ENCODE measurements at regions not wholly inside any gene's neighbourhood (a gene's known extent, or its start where the extent isn't known, plus 50 kb on each side); places are given as distances from the start of the nearest gene placed in this dataset.

GRCh38 chr22:44406341-44407170 is 91.5 kb downstream of the RTL6 start:
- Histone ChIP-seq H3K27me3 (no peaks in the 10 kb centered on the region), H3K36me3 (no peaks in the 10 kb centered on the region), H3K4me1 (no peaks in the 10 kb centered on the region), H3K4me3 (no peak overlapping the region), H3K27ac (no peak overlapping the region), H3K9me3 (no peaks in the 10 kb centered on the region)
- intact Hi-C loops (cut with DNase I), result no loop called here
- TF ChIP-seq CTCF (IDR thresholded peaks at IDR 0.05), result no peak
- DNase-seq (ENCODE audit: low spot score in 2 of 2), result no peak

- no peak for TF ChIP-seq CTCF (IDR thresholded peaks at IDR 0.05)
- no peak overlapping the region for H3K27ac ChIP-seq
- no peaks in the 10 kb centered on the region for H3K36me3 ChIP-seq
- intact Hi-C loops (cut with DNase I), result no loop called here
- no peaks in the 10 kb centered on the region for H3K4me1 ChIP-seq
- H3K9me3 ChIP-seq, result no peaks in the 10 kb centered on the region
- no peak overlapping the region for H3K4me3 ChIP-seq
- DNase-seq (ENCODE audit: low spot score in 2 of 2), result no peak
- no peaks in the 10 kb centered on the region for H3K27me3 ChIP-seq
Observed at GRCh38 chr22:44405661-44406060, 92.4 kb downstream of the RTL6 start.

DNA sequence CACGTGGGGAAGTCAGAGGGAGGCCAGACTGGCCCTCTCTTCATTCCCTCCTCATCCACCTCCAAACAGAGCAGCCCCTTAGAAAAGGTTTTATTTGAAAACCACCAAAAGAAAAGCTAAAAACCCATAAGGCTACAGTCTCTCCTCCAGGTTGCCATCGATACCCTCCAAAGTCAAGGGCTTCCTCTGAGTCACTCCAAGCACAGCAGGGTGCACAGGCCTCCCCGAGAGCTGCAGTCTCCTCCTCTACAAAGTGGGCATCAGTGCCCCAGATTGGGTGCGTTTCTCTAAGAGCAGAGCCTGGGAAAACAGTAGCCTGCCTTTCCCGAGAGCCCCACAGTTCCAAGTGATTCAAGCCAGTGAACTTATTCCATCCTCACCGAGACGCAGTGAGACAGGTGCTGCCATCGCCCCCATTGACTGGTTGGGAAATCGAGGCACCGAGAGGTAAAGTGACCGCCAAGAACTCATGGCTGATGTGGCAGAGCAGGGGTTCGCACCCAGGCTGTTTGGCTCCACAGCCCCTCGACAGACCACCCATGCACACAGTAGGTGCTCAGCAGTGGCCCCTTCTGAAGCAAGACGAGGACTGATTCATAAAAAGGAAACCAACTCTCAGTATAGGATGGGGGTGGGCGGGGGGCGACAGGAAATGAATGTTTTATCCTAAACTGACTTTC is 91.7 kb upstream of the SHISAL1 start:
- Histone ChIP-seq H3K36me3 (no peaks in the 10 kb centered on the region), H3K4me3 (no peak overlapping the region), H3K9me3 (no peaks in the 10 kb centered on the region), H3K27me3 (no peaks in the 10 kb centered on the region), H3K27ac (no peak overlapping the region), H3K4me1 (no peaks in the 10 kb centered on the region)
- intact Hi-C loops (cut with DNase I), result no loop called here
- TF ChIP-seq CTCF (IDR thresholded peaks at IDR 0.05), result no peak
- DNase-seq (ENCODE audit: low spot score in 2 of 2), result no peak

- no peaks in the 10 kb centered on the region for H3K36me3 ChIP-seq
- no peaks in the 10 kb centered on the region for H3K4me1 ChIP-seq
- no peaks in the 10 kb centered on the region for H3K9me3 ChIP-seq
- DNase-seq (ENCODE audit: low spot score in 2 of 2), result no peak
- no peaks in the 10 kb centered on the region for H3K27me3 ChIP-seq
- no peak overlapping the region for H3K27ac ChIP-seq
- no peak overlapping the region for H3K4me3 ChIP-seq
- intact Hi-C loops (cut with DNase I), result no loop called here
- no peak for TF ChIP-seq CTCF (IDR thresholded peaks at IDR 0.05)
Observed at GRCh38 chr22:44403602-44404329, 91.0 kb upstream of the SHISAL1 start.

- H3K4me1 ChIP-seq, result no peaks in the 10 kb centered on the region
- no peak overlapping the region for H3K4me3 ChIP-seq
- DNase-seq (ENCODE audit: low spot score in 2 of 2), result peak in 1 of 2 donors; percentile 54
- H3K9me3 ChIP-seq, result no peaks in the 10 kb centered on the region
- intact Hi-C loops (cut with DNase I), result no loop called here
- H3K27ac ChIP-seq, result no peak overlapping the region
- H3K27me3 ChIP-seq, result no peaks in the 10 kb centered on the region
- TF ChIP-seq CTCF (IDR thresholded peaks at IDR 0.05), result no peak
- H3K36me3 ChIP-seq, result no peaks in the 10 kb centered on the region
Observed at GRCh38 chr22:44403166-44403565, 90.4 kb upstream of the SHISAL1 start.
